ENCODE measurements at regions not wholly inside any gene's neighbourhood (a gene's known extent, or its start where the extent isn't known, plus 50 kb on each side); places are given as distances from the start of the nearest gene placed in this dataset.

GRCh38 chr21:19237608-19238007, 834.0 kb upstream of the TMPRSS15 start:
- H3K9me3 Mint-ChIP-seq = peaks cover 10% of the 10 kb centered on the region
- TF ChIP-seq CTCF (IDR thresholded peaks at IDR 0.05; ENCODE audit: unreplicated experiment) = no peak
- H3K4me3 Mint-ChIP-seq = no peak overlapping the region
- no peaks in the 10 kb centered on the region for H3K36me3 Mint-ChIP-seq
- no peaks in the 10 kb centered on the region for H3K4me1 Mint-ChIP-seq
- no peak for DNase-seq (ENCODE audit: low spot score in 2 of 2, unreplicated experiment in 2 of 2)
- no peaks in the 10 kb centered on the region for H3K27me3 Mint-ChIP-seq (ENCODE audit: low read depth)
- H3K27ac Mint-ChIP-seq = no peak overlapping the region

- H3K36me3 Mint-ChIP-seq = no peaks in the 10 kb centered on the region
- no peaks in the 10 kb centered on the region for H3K4me1 Mint-ChIP-seq
- no peak for DNase-seq (ENCODE audit: low spot score in 2 of 2, unreplicated experiment in 2 of 2)
- peaks cover 3% of the 10 kb centered on the region for H3K9me3 Mint-ChIP-seq
- H3K4me3 Mint-ChIP-seq = no peak overlapping the region
- H3K27me3 Mint-ChIP-seq (ENCODE audit: low read depth) = no peaks in the 10 kb centered on the region
- H3K27ac Mint-ChIP-seq = no peak overlapping the region
- no peak for TF ChIP-seq CTCF (IDR thresholded peaks at IDR 0.05; ENCODE audit: unreplicated experiment)
These were observed 836.1 kb upstream of the TMPRSS15 start for GRCh38 chr21:19239696-19240095.

GRCh38 chr21:19244502-19245187, 841.1 kb upstream of the TMPRSS15 start:
- Mint-ChIP-seq H3K4me3 (no peak overlapping the region), H3K27ac (no peak overlapping the region), H3K36me3 (no peaks in the 10 kb centered on the region), H3K9me3 (peaks cover 6% of the 10 kb centered on the region), H3K27me3 (ENCODE audit: low read depth) (no peaks in the 10 kb centered on the region), H3K4me1 (no peaks in the 10 kb centered on the region)
- no peak for DNase-seq (ENCODE audit: low spot score in 2 of 2, unreplicated experiment in 2 of 2)
- TF ChIP-seq CTCF (IDR thresholded peaks at IDR 0.05; ENCODE audit: unreplicated experiment) = no peak

- Mint-ChIP-seq H3K4me1 (no peaks in the 10 kb centered on the region), H3K4me3 (no peak overlapping the region), H3K36me3 (no peaks in the 10 kb centered on the region), H3K27ac (no peak overlapping the region), H3K27me3 (ENCODE audit: low read depth) (no peaks in the 10 kb centered on the region), H3K9me3 (peaks cover 12% of the 10 kb centered on the region)
- TF ChIP-seq CTCF (IDR thresholded peaks at IDR 0.05; ENCODE audit: unreplicated experiment) = no peak
- DNase-seq (ENCODE audit: low spot score in 2 of 2, unreplicated experiment in 2 of 2) = no peak
These were observed 841.6 kb upstream of the TMPRSS15 start for GRCh38 chr21:19245188-19245580.

- Mint-ChIP-seq H3K4me3 (no peak overlapping the region), H3K9me3 (peaks cover 17% of the 10 kb centered on the region), H3K27ac (no peak overlapping the region), H3K4me1 (no peaks in the 10 kb centered on the region), H3K27me3 (ENCODE audit: low read depth) (no peaks in the 10 kb centered on the region), H3K36me3 (no peaks in the 10 kb centered on the region)
- TF ChIP-seq CTCF (IDR thresholded peaks at IDR 0.05; ENCODE audit: unreplicated experiment) = no peak
- no peak for DNase-seq (ENCODE audit: low spot score in 2 of 2, unreplicated experiment in 2 of 2)
These were observed 842.4 kb upstream of the TMPRSS15 start for GRCh38 chr21:19246018-19246417.

Measured in mesothelial cell of epicardium (in vitro differentiated cells).